ENCODE measurements at regions not wholly inside any gene's neighbourhood (a gene's known extent, or its start where the extent isn't known, plus 50 kb on each side); places are given as distances from the start of the nearest gene placed in this dataset.

GRCh38 chr4:187286525-187286924, 562.9 kb upstream of the FAT1 start:
- Histone ChIP-seq H3K9me2 (replicated peaks; ENCODE audit: insufficient read depth, low read length) (no peaks in the 10 kb centered on the region), H3K79me2 (ENCODE audit: insufficient read depth, low read length) (no peaks in the 10 kb centered on the region), H3K9me3 (ENCODE audit: insufficient read depth, low read length) (no peaks in the 10 kb centered on the region), H3K27me3 (ENCODE audit: low read length) (no peaks in the 10 kb centered on the region), H3F3A (ENCODE audit: insufficient read depth) (no peaks in the 10 kb centered on the region), H4K20me1 (ENCODE audit: low read depth, low read length) (no peaks in the 10 kb centered on the region), H3K9ac (ENCODE audit: low read length) (no peak overlapping the region), H3K4me2 (ENCODE audit: low read depth, low read length, poor library complexity, severe bottlenecking) (no peak overlapping the region), H3K27ac (ENCODE audit: low read depth, low read length) (no peak overlapping the region), H3K36me3 (ENCODE audit: low read length) (no peaks in the 10 kb centered on the region), H2AFZ (ENCODE audit: low read depth, low read length, severe bottlenecking) (no peak overlapping the region), H3K4me3 (ENCODE audit: insufficient read depth, low read length, poor library complexity, severe bottlenecking) (no peak overlapping the region)
- TF ChIP-seq EZH2phosphoT487 (conservative IDR thresholded peaks at IDR 0.05; ENCODE audit: low read length) (no peak), CTCF (IDR thresholded peaks at IDR 0.05; ENCODE audit: insufficient read depth, low read length, poor library complexity, severe bottlenecking) (no peak)

GRCh38 chr4:187289371-187289770, 565.7 kb upstream of the FAT1 start:
- Histone ChIP-seq H3K79me2 (ENCODE audit: insufficient read depth, low read length) (no peaks in the 10 kb centered on the region), H3F3A (ENCODE audit: insufficient read depth) (no peaks in the 10 kb centered on the region), H3K4me2 (ENCODE audit: low read depth, low read length, poor library complexity, severe bottlenecking) (no peak overlapping the region), H3K9me2 (replicated peaks; ENCODE audit: insufficient read depth, low read length) (no peaks in the 10 kb centered on the region), H3K27me3 (ENCODE audit: low read length) (no peaks in the 10 kb centered on the region), H3K27ac (ENCODE audit: low read depth, low read length) (no peak overlapping the region), H2AFZ (ENCODE audit: low read depth, low read length, severe bottlenecking) (no peak overlapping the region), H4K20me1 (ENCODE audit: low read depth, low read length) (no peaks in the 10 kb centered on the region), H3K9me3 (ENCODE audit: insufficient read depth, low read length) (no peaks in the 10 kb centered on the region), H3K9ac (ENCODE audit: low read length) (no peak overlapping the region), H3K4me3 (ENCODE audit: insufficient read depth, low read length, poor library complexity, severe bottlenecking) (no peak overlapping the region), H3K36me3 (ENCODE audit: low read length) (no peaks in the 10 kb centered on the region)
- TF ChIP-seq CTCF (IDR thresholded peaks at IDR 0.05; ENCODE audit: insufficient read depth, low read length, poor library complexity, severe bottlenecking) = no peak
- TF ChIP-seq EZH2phosphoT487 (conservative IDR thresholded peaks at IDR 0.05; ENCODE audit: low read length) = no peak

- Histone ChIP-seq H3K9me3 (ENCODE audit: insufficient read depth, low read length) (peaks cover 4% of the 10 kb centered on the region; the same call in 1 of the 2 replicates), H3K9me2 (replicated peaks; ENCODE audit: insufficient read depth, low read length) (no peaks in the 10 kb centered on the region), H3K27me3 (ENCODE audit: low read length) (no peaks in the 10 kb centered on the region), H4K20me1 (ENCODE audit: low read depth, low read length) (no peaks in the 10 kb centered on the region), H3K4me2 (ENCODE audit: low read depth, low read length, poor library complexity, severe bottlenecking) (no peak overlapping the region), H3K4me3 (ENCODE audit: insufficient read depth, low read length, poor library complexity, severe bottlenecking) (no peak overlapping the region), H2AFZ (ENCODE audit: low read depth, low read length, severe bottlenecking) (no peak overlapping the region), H3K27ac (ENCODE audit: low read depth, low read length) (no peak overlapping the region), H3K79me2 (ENCODE audit: insufficient read depth, low read length) (no peaks in the 10 kb centered on the region), H3K9ac (ENCODE audit: low read length) (no peak overlapping the region), H3F3A (ENCODE audit: insufficient read depth) (no peaks in the 10 kb centered on the region), H3K36me3 (ENCODE audit: low read length) (no peaks in the 10 kb centered on the region)
- TF ChIP-seq CTCF (IDR thresholded peaks at IDR 0.05; ENCODE audit: insufficient read depth, low read length, poor library complexity, severe bottlenecking) = no peak
- no peak for TF ChIP-seq EZH2phosphoT487 (conservative IDR thresholded peaks at IDR 0.05; ENCODE audit: low read length)
These were observed 571.2 kb upstream of the FAT1 start for GRCh38 chr4:187294861-187295260.

All from SU-DHL-6 (cell line).